Fibroblast of peridontal ligament (primary cell): ENCODE measurements at regions not wholly inside any gene's neighbourhood (a gene's known extent, or its start where the extent isn't known, plus 50 kb on each side); places are given as distances from the start of the nearest gene placed in this dataset.

Experiments used
- DNase-seq: peaks from one replicate; pipeline ENCODE4 v3.0.0-alpha.2; 2010; ENCODE audit errors: extremely low read depth

DNA sequence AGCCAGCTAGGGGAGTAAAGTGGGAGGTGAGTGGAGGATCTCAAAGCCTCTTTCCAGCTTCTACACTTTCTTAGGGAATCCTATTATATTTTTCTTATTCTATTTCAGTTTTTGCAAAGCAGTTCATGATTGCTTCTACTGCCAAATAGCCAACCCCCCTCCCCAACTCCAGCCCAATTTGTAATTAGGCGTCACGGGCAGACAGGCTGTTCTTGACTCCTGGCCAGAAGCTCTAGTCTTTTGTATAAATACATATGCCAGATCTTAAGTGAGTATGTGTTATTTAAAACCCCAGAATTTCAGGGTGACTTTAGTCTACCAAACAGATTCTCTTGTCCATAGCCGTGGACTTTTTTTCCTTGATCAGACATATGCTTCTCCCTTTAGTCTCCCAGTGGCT, 255.2 kb downstream of the BUB3 start:
- DNase-seq, result no peak

DNA sequence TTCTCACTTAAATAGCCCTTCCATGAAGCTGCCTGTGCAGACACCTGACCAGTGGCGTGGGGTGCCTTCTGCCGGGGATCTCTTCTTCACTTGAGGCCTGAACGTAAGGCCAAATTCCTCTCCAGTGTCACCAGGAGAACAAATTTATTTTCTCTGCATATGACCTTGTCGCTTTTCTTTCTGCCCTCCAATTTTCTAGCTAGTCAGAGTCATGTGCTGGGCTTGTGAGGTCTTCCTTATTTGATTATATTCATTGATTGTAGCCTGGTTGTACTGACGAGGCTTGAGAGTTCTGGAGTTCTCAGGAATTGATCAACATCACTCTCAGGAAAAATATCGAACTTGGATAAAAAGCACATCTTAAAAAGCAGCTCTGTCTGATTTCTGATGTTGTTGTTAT, 255.7 kb downstream of the BUB3 start:
- DNase-seq, result no peak

DNA sequence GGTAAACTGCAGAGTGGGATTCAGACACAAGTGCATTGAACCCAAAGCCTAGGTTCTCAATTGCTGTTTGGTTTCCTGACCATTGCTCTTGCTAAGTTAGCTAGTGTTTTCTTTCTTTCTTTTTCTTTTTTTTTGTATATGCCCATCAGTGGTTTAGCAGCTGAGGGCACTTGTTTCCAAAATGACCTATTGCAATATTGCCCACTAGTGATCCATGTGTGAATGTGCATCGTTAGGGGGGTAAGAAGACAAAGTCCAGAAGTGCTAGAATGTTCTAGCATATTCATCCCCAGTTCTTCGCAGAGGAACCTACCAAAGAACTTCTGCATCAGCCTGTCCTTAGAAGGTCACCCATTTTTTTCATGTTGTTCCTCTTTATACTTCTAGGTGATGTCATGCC, 252.8 kb upstream of the GPR26 start:
- no peak for DNase-seq

DNA sequence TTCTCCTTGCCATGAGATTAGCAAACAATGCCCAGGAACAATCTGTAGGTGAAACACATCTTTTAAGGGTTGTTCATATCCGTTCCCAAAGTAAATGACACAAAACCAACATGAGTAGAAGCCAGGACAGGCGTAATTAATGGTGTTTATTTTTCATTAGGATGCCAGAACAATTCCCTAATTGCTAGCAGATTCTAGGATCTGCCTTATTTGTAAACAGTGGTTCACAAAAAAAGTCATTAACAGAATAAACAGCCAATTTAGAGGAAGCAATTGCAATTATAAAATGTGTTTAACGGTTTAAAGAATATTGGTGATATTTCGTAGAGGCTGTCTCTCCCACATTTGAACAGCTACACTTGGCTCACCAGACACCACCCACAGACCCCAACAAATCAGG, 250.6 kb upstream of the GPR26 start:
- DNase-seq, result no peak

DNA sequence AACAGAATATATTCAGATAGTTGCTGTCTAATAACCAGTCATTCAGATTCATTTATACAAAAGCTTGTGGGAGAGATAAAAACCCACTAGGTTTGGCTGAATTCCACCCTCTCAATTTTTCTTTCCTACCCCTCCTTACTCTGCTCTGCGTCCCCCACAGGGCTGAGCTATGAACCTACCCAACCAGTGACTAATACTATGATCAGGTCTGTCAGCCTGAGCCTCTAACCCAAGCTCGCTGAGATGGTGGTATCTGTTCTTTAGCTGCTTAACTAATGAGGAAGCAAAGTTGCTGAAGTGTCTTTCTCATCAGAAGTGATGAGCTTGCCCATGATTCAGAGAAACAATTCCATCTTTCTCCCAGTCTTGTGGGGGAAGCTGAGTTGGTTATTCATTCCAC, 248.7 kb upstream of the GPR26 start:
- no peak for DNase-seq

DNA sequence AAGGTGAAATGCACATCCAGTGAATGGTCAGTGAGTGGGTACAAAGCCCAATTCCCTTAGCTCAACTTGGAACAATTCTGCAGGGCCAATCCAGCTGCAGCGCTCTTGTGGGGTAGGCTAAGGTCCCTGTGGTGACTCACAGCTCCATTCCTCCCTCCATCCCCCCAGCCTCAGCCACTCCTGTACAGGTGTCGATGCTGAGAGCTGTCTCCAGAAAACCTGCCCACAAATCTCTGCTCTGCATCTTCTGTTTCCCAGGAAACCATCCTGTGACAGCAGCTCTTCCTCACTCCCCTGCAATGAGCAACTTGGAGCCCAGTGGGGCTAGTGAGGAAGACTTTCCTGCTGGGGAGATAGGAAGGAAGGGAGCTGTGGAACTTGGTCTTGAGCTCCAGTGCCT, 244.7 kb upstream of the GPR26 start:
- no peak for DNase-seq

DNA sequence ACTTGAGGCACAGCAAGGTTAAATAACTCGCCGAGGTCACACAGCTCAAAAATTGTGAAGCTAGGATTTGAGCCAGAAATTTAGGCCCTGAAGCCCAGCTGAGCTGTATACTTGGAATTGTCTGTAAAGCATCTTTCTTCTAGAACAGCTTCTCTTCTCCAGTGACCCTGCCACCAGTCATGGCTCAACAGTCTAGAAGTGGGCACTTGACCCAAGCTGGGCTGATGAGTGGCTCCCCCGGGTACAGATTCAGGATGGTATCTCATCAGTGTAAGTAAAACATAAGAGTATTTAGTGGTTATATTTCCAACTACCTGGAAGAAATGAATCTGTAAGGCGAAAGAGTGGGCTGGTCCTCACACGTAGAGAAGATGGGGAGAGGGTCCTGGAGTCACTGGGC, 243.9 kb upstream of the GPR26 start:
- DNase-seq, result no peak

DNA sequence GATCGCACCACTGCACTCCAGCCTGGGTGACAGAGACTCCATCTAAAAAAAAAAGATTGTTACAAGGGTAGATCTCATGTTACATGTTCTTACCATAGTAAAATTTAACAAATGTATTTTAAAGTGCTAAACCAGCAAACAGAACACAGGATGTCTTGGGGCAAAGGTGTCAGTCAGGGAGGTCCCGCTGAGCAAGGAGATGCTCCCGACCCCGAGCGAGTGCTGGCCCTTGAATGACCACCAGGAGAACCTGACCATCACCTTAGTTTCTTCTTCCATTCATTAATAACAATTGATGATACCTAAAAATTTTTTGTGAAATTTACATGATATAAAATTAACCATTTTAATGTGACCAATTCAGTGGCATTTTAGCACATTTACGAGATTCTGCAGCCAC, 241.6 kb upstream of the GPR26 start:
- DNase-seq, result no peak

DNA sequence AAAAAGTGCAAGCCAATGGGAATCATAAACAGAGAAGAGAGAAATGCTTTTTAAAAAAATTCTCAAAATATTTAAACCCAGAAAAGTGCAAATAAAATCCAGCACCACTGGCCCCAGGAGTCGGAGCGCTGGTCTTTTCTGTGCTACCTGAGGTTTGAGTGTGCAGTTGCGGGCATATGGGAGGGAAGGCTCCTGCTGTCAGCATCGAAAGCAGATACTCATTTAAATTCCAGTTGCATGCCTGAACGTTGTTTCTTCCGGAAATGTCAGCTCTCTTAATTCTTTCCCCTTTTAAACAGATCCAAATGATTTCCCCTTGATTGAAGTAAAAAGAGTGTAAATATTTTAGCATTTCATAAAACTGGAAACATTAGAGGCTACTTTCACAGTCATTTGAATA, 240.5 kb upstream of the GPR26 start:
- DNase-seq, result no peak

DNA sequence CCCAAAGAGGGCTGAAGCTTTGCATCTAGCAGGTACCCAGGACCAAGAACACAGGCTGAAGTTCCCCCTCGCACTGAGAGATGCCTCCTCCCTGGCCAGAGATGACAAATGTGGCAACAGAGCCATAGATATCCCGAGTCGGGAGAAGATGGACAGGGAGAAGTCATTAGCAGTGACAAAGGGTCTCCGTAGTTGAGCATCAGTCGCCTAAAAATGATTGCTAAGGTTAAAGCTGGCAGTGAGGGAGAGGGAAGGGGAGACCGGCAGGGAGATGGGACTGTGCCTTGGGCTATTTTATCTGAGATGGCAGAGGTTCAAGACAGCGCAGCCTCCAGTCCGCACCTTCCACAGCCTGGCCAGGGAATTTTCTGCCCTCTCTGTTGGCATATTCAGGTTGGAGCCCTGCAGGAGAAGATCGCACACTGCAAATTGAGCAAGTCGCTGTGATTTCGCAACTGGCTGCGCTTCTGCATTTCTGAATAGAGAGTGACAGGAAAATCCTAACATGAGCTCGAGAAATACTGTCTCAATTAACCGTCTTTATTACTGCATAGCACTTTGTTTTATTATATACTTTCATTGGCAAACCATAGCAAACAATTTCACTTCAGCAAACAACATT, 238.9 kb upstream of the GPR26 start:
- DNase-seq, result no peak

DNA sequence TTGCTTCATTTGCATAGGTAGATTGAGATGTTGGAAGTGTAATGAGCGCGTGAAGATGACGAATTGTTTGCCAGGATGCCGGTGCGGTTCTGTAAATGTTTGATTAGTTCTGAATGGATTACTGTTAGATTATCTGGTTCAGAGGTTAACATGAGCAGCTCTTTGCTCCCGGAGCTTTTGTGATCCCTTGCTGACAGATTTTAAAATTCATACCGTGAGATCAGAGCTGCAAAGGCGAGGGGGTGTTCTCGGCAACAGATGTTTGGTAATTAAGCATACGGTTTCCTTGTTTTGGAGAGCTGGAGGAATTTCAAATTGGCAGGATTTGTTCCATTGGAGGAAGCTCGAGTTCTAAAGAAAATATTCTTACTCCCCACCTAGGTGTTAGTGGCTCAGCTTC, 237.8 kb upstream of the GPR26 start:
- no peak for DNase-seq

DNA sequence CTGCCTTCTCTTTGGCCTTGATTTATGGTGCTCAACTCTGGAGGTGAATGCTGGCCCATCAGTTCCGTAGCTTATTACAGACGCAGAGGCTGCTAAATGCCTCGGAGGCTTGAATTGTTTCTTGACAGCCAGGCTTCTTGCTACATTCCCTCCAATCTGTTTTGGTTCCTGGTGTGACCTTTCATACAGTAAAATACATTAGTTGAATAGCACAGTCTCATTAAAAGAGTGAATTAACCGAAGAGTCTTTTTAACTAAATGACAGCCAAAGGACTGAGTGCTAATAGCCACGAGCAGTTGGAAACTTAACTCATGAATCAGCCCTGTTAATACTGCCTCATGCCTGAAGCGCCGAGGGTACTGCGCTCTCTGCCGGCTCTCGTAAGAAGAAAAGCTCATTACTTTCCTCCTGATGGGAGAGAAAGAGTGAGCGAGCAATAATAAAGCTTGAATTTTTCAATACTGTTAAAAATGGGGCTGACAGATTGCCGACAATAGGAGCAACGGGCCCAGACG, 236.4 kb upstream of the GPR26 start:
- DNase-seq, result no peak

DNA sequence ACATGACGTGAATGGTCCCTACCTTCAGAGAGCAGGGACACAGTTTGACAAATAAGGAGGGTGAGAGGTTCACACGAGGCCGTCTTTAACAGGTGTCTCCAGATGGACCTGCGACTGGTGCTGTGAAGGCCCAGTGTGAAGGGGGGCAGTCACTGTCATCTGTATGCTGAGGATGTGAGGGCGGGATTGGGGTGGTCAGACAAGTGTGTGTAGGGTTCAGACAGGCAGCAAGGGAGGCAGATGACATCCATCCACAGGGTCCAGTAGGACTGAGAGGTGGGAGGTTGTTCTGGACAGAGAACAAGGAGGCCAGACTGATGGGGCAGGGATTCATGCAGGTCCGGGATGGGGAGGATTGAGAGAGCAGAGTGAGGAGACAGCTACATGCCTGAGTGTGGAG, 232.6 kb upstream of the GPR26 start:
- no peak for DNase-seq

DNA sequence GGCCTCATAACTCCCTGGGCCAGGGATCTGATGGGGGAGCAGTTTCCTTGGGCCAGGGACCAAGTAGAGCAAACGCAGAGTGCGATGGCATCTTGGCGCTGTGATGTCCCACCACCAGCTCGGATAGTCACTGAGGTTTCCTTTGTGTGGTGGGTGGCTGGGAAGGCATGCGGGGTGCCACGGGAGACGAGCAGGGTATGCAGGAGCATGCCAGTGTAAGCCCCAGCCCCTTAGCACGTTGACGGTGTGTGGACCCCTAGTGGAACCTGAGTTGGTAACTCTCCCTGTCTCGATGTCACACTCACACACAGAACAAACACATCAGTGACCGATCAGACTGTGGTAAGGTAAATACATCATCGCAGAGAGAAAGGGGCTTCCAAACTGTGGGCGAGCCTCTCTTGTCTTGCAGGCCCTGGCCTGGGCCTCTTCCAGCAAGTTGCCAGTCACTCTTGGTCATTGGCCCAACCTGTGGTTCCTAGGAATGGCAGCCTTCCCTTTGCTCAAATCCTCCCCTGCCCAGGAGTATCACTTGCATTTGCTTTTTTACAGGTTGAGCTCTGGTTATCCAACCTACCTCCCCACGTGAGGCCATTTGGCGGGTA, 231.6 kb upstream of the GPR26 start:
- no peak for DNase-seq

DNA sequence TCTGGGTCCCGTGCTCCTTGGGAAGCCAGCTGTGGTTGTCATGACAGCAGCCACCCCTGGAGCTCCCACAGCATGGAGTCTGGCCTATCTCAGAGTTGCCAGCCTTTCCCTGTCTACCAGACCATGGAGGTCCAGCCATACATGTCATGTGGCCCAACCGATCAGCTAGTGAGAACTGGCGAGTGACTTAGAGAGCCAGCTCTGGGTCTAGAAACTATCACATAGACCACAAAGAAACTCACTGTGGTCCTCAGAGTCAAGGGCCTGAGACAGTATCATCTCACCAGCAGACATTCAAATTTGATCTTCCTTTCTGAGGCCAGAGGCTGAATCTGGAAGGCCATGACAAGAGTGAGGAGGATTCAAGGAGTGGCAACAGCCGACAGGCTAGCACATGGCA, 223.3 kb upstream of the GPR26 start:
- no peak for DNase-seq

DNA sequence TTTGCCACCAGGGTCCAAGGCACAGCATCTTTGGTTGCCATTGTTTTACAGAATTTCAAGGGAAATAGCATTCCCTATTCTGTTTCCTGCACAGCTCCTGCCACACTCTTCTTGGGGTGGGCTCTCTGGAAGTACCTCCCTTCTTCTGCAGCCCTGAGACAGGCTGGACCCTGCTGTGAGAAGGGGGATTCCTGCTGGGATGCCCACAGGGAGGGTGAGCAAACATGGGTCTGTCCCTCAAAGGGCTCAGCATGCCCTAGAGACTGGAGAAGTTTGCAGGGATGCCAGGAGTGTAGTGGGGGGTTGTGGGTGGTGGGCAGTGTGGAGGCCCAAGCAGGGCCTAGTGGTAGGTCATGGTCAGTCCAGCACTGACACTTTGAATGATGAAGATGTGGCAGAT, 222.2 kb upstream of the GPR26 start:
- no peak for DNase-seq

DNA sequence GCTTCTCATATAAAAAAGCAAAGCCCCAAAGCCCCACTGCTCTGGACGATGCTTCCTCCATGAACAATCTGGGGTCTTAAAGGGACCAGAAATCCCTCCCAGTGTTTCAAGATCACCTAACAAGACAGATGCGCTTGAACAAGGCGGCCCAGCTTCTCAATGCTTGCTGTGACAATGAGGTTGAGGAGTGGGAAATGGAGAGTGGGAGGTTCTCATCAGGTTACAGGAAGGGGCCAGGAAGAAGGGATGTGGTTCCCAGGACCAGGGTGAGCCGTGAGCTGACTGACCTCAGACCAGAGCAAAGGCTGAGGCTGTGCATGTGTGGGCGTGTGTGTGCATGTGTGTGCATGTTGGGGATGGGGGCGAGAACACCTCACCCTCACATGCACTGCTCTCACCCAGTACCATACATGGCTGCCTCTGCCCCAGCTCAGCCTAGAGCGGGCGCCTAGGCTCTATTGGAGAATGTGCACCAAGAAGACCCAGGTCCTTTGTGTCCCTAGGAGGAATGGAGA, 220.8 kb upstream of the GPR26 start:
- DNase-seq, result no peak

DNA sequence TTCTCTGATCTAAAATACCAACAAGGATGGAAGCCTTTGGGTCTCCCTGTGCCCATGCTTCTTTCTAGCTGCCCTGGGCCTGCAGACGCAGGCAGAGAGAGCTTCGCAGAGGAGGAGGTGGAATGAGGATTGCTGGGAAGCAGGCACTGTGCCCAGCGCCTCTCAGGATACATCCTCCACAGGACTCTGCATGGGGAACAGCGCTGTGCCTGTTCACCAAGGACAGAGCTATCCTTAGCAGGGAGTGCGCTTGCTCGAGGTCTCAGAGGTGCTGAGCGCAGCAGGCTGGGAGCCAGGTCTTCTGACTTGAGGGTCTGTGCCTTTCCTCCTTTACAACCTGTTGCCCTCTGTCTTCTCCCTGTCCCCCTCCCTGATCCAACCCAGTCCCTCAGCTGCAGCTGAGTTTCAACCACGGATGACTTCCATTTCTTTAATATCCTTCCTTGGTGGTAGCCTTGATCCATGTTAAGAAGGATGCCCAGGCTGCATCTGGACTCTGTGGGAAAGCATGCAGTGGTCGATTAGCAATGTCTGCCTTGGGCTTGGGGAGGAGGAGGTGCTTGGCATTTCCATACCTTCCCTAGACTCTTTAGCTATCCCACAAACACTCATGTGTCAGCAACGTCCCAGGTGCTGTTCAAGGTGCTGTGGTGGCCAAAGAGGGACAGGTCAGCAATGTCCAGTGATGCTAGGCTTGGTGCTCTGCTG, 219.6 kb upstream of the GPR26 start:
- no peak for DNase-seq

DNA sequence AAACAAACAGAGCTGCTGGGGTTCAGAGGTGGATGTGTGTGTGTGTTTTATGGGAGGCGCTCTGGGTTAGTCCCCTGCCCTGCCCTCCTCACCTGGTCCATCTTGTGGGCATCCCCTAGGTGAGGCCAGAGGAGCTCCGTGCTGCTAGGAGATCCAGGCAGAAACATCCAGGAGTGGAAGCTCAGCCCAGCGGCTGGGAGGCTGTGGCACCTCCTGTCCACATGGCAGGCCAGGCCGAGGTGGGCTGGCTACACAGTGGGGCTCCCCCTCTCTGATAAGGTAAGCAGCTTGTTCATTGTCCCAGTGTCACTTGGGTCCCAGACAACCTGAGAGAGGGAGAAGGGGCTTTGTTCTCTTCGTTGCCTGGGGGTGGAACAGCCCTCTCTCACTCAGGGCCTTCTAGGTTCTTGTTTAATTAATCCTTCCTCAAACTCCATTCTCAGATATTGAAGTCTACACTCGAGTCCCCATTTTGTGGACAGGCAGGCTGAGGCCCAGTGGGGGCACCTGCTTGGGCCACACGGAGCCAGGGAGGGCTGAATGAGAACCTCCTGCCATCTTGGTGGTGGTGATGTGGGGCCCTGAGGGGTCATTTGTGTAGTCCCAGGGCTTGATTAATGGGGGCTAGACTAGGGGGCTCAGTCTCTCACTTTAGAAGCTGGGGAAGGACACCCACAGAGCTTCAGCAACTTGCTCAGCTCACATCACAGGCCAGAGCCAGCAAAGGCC, 216.8 kb upstream of the GPR26 start:
- DNase-seq, result no peak

DNA sequence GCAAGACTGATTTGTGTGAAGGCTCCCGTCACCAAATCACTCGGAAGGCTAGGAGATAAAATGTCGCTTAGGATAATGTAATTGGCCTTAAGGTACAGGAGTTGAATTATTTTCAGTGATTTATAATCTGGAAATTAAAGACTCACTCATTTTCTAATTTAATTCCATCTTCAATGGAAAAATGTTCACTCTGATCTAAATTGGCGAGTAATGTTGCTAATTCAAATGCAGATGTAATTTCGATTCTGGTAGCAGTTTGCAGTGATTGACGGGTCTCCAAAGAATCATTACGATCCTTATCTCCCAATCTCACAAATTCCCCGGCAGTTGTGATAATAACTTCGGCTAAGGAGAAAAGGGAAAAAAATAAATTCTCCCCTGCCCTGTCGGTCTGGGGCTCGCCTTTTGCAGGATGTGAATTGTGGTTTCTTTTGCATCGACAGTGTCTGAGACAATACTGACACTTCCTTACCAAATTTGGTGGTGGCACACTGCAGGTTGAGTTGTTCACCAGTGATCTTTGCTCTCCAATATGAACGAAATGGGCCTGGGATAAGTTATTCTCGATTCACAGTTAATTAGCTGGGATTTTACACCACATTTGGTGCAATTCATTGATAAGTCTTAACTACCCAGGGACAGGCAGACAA, 215.1 kb upstream of the GPR26 start:
- DNase-seq, result no peak

DNA sequence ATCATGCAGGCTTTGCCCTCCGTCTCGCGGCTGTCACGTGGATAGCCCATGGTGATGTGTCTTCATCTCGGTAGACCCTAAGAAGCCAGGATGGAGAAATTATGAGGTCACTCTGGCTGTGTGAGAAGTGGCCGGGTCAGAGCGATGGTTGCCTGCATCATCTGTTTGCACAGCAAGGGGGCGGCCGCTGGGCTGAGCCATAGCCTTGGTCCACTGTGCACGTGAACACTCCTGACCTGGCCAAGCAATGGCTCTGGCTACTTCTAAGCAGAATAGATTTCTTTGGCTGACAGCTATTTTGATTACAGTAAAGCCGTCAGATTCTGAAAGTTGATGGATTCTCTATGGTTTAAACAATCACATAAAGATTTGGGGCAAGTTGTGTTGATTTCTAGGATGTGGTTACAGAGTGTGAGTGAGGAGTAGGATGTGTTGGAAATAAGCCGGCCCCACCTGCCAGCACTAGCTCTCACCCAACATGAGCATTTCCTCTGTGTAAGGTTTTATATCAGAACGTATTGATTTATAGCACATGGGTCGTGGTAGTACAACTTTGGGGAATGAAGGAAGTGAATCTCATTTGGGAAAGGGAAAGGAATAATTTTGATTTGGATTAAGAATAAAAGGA, 214.4 kb upstream of the GPR26 start:
- no peak for DNase-seq
